ENCODE measurements at regions not wholly inside any gene's neighbourhood (a gene's known extent, or its start where the extent isn't known, plus 50 kb on each side); places are given as distances from the start of the nearest gene placed in this dataset.
A peak's percentile ranks its signal among the peaks of the same experiment; 100 is the strongest.

DNA sequence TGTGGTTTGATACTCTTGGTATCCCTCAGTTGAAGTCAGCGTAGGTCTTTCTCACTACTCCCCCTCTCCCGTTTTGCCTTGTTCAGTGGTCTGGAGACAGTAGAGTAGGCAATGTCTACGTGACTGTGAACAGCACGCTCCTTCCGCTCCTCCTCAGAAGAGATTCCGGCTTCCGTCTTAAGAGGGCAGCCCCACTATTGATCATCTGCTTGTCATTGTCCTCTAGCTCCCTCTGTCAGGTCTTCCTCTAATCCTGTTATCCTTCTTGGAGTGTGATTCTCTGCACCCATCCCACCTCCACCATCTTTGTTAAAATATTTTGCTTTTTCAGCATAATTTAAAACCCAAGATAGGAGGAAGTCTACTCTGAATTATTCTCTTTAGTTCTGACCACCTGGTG is 129.9 kb upstream of the KCNK2 start:
- CTCF ChIA-PET = no interaction called here
- TF ChIP-seq, protein P1, sequence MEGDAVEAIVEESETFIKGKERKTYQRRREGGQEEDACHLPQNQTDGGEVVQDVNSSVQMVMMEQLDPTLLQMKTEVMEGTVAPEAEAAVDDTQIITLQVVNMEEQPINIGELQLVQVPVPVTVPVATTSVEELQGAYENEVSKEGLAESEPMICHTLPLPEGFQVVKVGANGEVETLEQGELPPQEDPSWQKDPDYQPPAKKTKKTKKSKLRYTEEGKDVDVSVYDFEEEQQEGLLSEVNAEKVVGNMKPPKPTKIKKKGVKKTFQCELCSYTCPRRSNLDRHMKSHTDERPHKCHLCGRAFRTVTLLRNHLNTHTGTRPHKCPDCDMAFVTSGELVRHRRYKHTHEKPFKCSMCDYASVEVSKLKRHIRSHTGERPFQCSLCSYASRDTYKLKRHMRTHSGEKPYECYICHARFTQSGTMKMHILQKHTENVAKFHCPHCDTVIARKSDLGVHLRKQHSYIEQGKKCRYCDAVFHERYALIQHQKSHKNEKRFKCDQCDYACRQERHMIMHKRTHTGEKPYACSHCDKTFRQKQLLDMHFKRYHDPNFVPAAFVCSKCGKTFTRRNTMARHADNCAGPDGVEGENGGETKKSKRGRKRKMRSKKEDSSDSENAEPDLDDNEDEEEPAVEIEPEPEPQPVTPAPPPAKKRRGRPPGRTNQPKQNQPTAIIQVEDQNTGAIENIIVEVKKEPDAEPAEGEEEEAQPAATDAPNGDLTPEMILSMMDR (IDR thresholded peaks at IDR 0.05; ENCODE audit: insufficient read depth, low read length, missing control alignments) = no peak
- no peak overlapping the region for H3K4me3 ChIP-seq (ENCODE audit: low read depth, low read length)
- POLR2A ChIA-PET = no interaction called here
- no peak for DNase-seq (ENCODE audit: low read depth, low spot score)

DNA sequence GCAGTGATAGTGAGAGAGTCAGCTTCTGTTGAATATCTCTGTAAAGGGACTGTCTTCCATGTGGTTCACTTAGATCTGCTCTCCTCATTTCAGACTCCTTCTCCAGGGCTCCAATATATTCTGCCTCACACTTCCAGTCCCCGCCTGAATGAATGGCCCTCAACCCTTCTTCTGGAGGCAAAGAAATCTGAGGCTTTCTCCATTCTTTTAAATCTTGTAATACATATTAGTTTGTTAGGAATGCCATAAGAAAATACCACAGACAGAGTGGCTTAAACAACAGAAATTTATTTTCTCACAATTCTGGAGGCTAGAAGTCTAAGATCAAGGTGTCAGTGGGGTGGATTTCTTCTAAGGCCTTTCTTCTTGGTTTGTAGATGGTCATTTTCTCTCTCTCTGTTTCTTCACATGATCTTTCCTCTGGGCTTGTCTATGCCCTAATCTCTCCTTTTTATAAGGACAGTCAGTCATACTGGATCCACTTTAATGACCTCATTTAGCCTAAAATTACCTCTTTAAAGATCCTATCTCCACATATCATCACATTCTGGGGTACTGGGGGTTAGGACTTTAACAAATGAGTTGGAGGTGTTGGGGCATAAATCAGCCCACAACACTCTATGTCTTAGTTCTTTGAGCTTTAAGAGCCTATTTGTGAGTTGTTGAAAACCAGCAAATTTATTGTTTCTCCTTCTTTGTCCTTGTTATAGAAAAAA is 128.5 kb upstream of the KCNK2 start:
- TF ChIP-seq, protein P1 (IDR thresholded peaks at IDR 0.05; ENCODE audit: insufficient read depth, low read length, missing control alignments) = no peak
- POLR2A ChIA-PET = no interaction called here
- no peak overlapping the region for H3K4me3 ChIP-seq (ENCODE audit: low read depth, low read length)
- DNase-seq (ENCODE audit: low read depth, low spot score) = no peak
- CTCF ChIA-PET = no interaction called here

DNA sequence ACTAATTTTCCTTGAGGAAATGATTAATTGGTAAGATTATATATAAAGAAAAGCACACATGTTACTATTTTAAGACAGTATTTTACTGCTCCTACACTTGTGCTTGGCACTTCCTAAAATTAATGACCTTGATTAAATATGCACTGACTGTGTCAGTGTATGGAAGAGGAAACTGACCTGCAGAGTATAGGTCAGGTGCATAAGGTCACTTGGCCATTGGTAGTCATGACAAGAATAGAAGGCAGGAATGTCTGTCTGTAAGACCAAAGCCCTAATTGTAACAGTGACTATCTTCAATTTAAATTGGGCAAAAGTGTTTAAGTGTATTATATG is 128.0 kb upstream of the KCNK2 start:
- CTCF ChIA-PET = no interaction called here
- no peak for DNase-seq (ENCODE audit: low read depth, low spot score)

DNA sequence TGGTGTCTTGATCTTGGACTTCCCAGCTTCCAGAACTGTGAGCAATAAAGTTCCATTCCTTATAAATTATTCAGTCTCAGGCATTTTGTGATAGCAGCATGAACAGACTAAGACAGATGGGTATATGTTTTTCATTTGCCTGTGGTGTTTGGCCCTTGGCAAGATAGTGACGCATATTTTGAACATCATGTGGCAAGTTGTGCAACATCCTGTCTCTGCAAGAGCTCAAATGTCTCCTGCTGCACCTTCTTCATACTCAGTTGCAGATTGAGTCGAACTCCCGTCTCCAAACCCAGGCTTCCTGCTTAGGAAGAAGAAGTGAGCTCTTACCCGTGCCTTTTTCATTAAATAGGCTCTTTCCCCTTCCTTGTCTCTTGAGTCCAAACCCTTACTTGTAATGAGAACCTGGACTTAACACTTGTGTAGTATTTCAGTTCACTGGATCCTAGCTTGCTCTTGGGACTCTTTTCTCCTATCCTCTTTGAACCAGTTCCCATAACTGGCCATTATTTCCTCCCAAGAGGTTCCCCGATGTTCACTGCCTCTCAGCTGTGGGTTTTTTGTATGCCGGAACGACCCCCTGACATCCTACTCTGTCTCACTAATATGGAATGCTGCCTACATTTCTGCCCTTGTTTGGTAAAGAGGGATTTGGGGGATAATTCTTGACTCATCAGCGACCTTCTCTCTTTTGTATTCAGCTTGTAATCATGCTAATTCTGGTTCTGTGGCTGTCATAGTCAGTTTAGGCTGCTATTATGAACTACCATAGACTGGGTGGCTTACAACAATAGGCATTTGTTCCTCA is 125.0 kb upstream of the KCNK2 start:
- POLR2A ChIA-PET = interaction anchor here (0.6 to 1.6 kb wide), 14 partner anchors 10 to 296 kb away, joined by 3 to 15 read pairs (median 4); no protein-coding TSS in a partner anchor
- peak; percentile 99 for DNase-seq (ENCODE audit: low read depth, low spot score)
- CTCF ChIA-PET = interaction anchor here (1.1 to 2.0 kb wide), 4 partner anchors 10 to 322 kb away, joined by 3 to 6 read pairs (median 4); no protein-coding TSS in a partner anchor
- H3K4me3 ChIP-seq (ENCODE audit: low read depth, low read length) = peak overlapping the region; percentile 9; the same call in 1 of the 2 replicates
- TF ChIP-seq, protein P1 (IDR thresholded peaks at IDR 0.05; ENCODE audit: insufficient read depth, low read length, missing control alignments) = no peak

More for the DNA sequence above, 128.0 kb upstream of the KCNK2 start:
- TF ChIP-seq, protein P1 (IDR thresholded peaks at IDR 0.05; ENCODE audit: insufficient read depth, low read length, missing control alignments) = no peak
- H3K4me3 ChIP-seq (ENCODE audit: low read depth, low read length) = no peak overlapping the region
- POLR2A ChIA-PET = no interaction called here

DNA sequence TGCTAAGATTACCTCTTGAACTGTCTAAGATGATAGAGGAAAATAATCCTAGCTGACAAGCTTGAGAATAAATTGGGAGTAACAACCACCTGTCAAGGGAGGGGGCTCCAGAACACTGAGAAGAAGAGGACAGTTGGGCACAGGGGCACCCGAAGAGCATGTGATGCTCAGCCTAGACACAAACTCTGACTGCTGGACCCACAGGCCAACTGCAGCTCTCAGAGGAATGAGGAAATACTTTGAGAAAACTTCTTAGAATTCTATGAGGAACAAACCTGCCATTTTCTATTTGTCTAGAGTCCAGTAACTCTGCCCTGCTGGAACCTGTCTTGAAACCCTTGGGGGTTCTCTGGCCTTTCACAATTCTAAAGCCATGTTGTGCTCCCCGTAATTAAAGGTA is 124.1 kb upstream of the KCNK2 start:
- ChIA-PET CTCF (interaction anchor here (1.1 to 2.0 kb wide), 4 partner anchors 9 to 323 kb away, joined by 3 to 6 read pairs (median 5); no protein-coding TSS in a partner anchor), POLR2A (interaction anchor here (1.2 to 1.5 kb wide), 5 partner anchors 31 to 115 kb away, joined by 3 to 15 read pairs (median 3); no protein-coding TSS in a partner anchor)
- DNase-seq (ENCODE audit: low read depth, low spot score) = no peak
- H3K4me3 ChIP-seq (ENCODE audit: low read depth, low read length) = no peak overlapping the region
- TF ChIP-seq, protein P1 (IDR thresholded peaks at IDR 0.05; ENCODE audit: insufficient read depth, low read length, missing control alignments) = no peak

DNA sequence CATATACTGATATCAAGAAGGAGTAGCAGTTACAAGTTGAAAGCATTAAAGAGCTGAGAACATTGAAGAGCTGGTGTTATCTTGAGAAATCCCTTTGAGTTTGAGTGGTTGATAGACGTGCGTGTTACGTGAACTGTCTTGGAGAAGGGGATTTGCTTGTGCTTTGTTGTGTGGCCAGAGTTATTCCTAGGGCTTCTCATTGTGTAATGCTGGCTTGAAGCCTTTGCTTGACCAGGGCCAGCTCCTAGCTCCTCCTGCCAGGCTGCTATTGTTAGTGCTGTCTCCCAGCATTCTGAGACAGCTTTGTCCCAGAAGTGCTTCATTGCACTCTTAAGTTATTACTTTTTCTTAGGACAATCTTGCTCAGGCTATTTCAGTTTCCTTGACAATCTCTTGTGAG is 116.2 kb upstream of the KCNK2 start:
- ChIA-PET POLR2A (no interaction called here), CTCF (interaction anchor here (1.4 to 1.5 kb wide), 2 partner anchors 8 to 308 kb away, joined by 3 to 6 read pairs; no protein-coding TSS in a partner anchor)
- no peak overlapping the region for H3K4me3 ChIP-seq (ENCODE audit: low read depth, low read length)
- TF ChIP-seq, protein P1 (IDR thresholded peaks at IDR 0.05; ENCODE audit: insufficient read depth, low read length, missing control alignments) = no peak
- DNase-seq (ENCODE audit: low read depth, low spot score) = no peak

All from AG04449 (cell line).